ENCODE measurements at regions not wholly inside any gene's neighbourhood (a gene's known extent, or its start where the extent isn't known, plus 50 kb on each side); places are given as distances from the start of the nearest gene placed in this dataset.

- no peak for TF ChIP-seq TBP (IDR thresholded peaks at IDR 0.05; ENCODE audit: low read depth, low read length)
- no peak for TF ChIP-seq CREB1 (IDR thresholded peaks at IDR 0.05)
- TF ChIP-seq CBX8 (IDR thresholded peaks at IDR 0.05; ENCODE audit: borderline replicate concordance, low read depth, low read length): no peak
- TF ChIP-seq GABPA (IDR thresholded peaks at IDR 0.05; ENCODE audit: borderline replicate concordance, insufficient read depth, low read length): no peak
- TF ChIP-seq ASH2L (IDR thresholded peaks at IDR 0.05; ENCODE audit: low read length): no peak
- TF ChIP-seq EP300 (IDR thresholded peaks at IDR 0.05; ENCODE audit: borderline replicate concordance in 1 of 2, low read depth in 2 of 2, low read length in 2 of 2): no peak
Observed at GRCh38 chr15:56804279-56804678, 71.0 kb upstream of the ZNF280D start (continued).
